ENCODE measurements at regions not wholly inside any gene's neighbourhood (a gene's known extent, or its start where the extent isn't known, plus 50 kb on each side); places are given as distances from the start of the nearest gene placed in this dataset.

DNA sequence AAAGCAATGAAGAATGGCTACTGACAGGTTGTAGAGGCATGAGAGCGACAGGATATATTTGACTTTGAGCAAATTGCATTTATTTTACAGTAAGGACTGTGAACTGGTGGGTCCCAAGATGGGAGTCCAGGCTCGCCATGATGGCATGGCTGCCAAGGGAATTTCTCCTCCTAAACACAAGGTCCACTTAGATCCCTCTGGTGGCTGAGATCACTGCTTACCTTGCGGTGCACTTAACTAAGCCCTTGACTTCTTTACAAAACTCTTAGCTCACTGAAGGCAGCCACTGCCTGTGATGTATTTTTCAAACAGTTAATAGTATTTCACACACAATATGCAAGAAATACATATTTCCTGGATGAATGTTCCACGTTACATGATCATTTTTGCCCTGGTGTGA is 50.3 kb upstream of the SORBS2 start:
- DNase-seq = no peak
- no peak for ATAC-seq
- intact Hi-C loops (cut with DNase I) = no loop called here

DNA sequence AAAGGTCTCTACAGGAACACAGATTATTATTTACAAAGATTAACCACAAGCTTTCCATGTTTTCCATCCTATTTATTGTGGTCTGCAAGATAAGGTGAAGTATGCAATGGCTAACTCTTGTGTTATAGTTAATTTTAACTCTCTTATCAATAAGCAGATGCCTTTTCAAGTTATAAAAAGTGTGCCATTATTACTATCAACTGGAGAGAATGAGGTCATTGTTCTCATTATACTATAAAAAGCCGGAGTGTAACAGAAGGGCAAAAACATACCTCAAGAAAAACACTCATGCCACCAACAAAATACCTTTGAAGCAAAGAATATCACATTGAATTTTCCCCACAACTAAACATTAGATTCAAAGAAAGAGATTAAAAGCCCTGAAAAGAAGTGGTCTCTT is 52.0 kb upstream of the SORBS2 start:
- intact Hi-C loops (cut with DNase I) = no loop called here
- DNase-seq (no peak), ATAC-seq (no peak)

DNA sequence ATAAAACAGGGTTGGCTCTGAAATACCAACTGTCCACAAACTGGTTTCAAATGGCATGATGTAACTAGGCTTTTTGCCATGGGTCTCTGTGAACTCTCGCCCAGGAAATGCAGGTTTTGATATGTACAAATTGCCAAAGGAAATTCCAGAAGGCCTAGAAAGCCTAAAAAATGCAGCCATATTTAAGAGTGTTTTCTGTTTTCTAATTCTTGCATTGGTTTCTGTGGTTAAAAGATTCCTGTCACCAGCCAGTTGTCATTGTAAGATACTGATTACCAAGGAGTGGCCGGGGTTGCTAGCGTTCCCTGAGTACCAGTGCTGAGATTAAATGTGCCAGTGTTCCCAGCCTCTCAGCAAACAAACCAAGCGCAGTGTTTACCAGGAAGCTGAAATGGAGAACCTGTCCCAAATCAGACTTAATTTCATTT is 53.9 kb upstream of the SORBS2 start:
- ATAC-seq (peak; percentile 44 to 51), DNase-seq (no peak)
- intact Hi-C loops (cut with DNase I) = loop anchor here in 1 of 2 donors (5.0 kb wide), 1 partner anchor 146 kb away; no protein-coding TSS in a partner anchor

DNA sequence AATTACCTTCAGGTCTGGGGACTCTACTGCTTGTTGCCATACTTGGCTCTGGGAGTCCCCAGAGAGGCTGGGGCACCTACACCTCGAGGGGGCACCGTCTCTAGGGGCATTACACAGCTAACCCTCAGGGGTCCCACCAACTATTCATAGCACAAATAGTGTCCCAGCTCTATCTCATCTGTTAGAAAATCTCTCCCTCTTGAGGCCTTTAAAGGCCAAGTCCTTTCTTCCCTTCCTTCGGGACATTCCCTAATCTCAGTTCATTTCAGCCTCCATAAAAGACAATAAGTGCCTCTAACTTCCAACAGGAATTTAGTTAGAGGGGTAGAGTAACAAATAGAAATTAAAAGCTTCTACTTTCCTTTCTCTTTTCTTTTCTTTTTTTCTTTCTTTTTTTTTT is 55.8 kb upstream of the SORBS2 start:
- ATAC-seq = no peak
- intact Hi-C loops (cut with DNase I) = loop anchor here in 1 of 2 donors (5.0 kb wide), 1 partner anchor 145 kb away; no protein-coding TSS in a partner anchor

DNA sequence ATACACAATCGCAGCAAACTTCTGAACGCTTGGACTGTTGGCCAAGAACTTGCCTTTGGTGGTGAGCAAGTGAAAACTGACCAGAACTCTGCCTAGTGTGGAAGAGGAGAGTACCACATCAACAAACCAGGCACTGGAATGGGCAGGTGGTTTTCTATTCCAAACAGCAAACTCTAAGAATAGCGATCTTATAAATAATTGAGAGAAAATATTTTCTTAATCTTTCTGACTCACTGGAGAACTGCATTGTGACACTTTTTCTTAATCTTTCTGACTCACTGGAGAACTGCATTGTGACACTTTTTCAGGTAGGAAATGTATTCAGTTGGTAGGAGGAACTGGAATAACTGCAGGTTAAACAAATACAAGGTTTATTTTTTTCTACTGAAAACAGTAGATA is 57.0 kb upstream of the SORBS2 start:
- intact Hi-C loops (cut with DNase I) = loop anchor here in 1 of 2 donors (5.0 kb wide), 1 partner anchor 143 kb away; no protein-coding TSS in a partner anchor
- DNase-seq (no peak), ATAC-seq (no peak)

More for the DNA sequence above, 55.8 kb upstream of the SORBS2 start:
- no peak for DNase-seq

DNA sequence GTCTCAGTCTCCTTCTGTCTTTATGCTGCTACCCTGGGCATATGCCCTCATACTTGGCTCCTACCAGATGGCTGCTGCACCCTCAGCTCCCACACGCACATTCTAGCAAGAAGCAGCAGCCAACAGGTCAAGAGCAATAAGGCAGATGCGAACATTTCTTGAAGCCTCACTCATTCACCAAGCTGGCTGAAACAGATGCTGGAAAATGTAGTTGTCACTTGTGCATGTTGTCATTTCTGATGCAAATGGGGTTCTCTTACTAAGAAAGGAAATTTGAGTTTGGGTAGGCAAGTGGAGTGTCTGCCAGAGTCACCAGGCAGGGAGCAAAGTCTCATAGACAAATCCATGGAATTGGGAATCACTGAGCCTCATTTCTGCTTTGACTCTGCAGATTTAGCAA is 57.4 kb upstream of the SORBS2 start:
- intact Hi-C loops (cut with DNase I) = loop anchor here in 1 of 2 donors (5.0 kb wide), 1 partner anchor 143 kb away; no protein-coding TSS in a partner anchor
- ATAC-seq (peak; percentile 76 to 78), DNase-seq (no peak)

DNA sequence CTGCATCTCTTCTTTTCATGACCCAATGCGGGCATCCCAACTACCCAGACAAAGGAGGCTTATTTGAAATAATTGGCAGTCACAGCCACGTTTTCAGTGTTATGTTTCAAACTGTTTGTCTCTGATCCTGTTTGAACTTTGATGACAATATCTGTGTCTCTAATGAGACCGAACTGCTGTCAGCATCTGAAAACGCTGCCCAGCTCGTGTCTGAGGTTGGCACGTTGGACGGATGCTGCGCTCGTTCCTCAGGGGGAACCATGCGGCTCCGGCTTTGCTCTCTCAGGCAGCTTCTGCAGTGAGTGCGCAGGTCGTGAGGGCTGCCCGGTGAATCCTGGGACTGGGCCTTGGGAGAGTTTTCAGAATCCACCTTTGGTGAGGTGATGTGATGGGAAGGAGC is 58.4 kb upstream of the SORBS2 start:
- intact Hi-C loops (cut with DNase I) = no loop called here
- peak in 1 of 2 donors; percentile 58 for ATAC-seq
- no peak for DNase-seq

DNA sequence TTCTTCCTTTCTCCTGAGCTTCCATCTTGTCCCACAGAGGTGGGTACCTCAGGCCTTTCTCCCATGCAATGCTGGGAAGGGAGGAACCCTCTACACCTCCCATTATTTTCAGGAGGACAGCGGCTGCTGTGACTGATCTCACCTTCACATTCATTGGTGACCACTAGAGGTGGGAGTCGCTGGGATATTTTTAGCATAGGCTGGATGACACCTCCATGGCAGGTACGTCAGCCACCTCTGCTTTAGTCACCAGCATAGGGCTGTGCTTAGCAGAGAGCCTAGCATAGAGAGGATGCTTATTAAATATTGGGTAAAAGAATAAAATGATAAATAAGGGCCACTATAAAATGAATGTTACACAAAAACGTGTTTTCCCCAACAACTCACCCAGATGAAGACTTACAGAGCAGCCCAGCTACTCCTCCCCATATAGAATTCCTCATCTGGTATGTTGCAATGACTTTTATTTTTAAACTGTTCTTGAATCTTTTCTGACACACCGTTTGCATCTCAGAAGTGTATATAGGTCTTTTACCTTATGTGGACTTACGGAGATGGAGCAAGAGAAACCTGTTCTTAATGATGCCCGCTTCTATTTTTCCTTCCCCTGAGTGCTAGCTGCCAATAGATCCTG is 60.9 kb upstream of the SORBS2 start:
- no peak for DNase-seq
- no peak for ATAC-seq
- intact Hi-C loops (cut with DNase I) = no loop called here

DNA sequence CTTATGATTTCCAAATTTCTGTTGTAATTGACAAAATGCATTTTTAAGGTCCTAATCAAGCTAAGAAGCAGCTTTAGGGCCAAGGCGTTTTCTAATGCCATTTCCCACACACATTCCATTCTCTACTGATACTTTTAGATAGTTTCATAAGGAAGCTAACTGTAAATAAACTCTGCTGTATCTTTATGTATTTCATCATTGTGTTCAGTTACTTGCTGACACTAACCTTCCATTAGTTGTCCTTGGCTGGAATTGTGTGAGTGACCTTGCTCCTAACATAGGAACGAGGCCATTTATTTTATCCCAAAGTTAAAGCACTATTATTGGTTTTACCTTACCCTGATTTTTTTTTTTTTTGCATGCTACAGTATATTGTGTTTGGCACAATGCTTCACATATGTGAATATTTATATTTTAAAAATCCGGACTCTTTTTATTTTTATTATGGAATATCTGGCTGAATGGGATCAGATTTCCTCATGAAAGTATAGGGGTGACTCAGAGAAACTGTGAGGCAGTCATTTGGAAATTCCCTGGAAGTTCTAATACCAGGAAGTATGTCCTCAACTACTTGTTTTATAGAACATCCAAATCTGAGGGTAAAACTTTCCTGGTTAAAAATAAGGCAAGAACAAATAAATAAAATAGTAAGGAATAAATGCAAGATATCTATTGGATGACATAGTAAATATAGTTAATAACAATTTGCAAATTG is 62.7 kb upstream of the SORBS2 start:
- no peak for DNase-seq
- intact Hi-C loops (cut with DNase I) = no loop called here
- no peak for ATAC-seq

DNA sequence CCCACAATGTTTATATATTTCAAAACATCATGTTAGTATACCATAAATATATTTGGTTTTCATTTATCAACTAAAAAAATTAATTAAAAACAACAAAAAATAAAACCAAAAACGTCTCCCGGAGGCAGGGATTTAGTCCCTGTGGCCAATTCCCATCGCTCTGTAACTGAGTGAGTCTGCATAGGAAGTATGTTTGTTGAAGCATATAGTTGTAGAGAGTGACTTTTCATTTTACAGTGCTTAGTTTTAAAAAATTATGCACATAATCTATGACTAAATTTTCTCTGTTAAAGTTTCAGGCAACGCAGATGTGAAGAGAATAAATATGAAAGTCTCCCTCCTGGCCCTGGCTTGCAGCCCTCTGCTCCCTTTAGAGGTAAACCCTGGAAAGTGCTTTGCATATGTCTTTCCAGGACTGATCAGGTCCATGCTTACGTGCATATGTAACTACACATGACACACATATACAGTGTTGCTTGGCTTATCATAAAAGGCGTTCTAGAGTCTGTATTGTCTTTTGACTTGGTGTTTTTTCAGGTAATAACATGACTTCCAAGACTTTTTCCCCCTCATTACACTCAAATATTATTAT is 63.4 kb upstream of the SORBS2 start:
- ATAC-seq (no peak), DNase-seq (no peak)
- intact Hi-C loops (cut with DNase I) = no loop called here

DNA sequence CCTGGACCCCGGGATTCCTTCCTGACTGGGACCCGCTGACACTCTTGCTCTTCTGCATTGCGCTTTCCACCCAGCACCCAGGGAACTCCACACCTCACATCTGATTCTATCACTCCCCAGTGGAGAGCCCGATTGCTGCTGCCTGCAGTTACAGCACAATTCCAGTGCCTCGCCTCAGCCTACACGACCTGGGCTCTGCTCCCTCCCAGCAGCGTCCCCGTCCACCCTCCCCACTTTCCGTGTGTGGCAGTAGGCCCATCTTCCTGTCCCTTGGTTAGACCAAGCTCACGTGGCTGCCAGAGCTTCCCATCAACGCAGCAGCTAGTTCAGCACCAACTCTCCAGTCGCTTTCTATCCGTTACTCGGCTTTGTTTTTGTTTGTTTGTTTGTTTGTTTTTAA is 66.6 kb upstream of the SORBS2 start:
- intact Hi-C loops (cut with DNase I) = no loop called here
- ATAC-seq (peak in 1 of 2 donors; percentile 49), DNase-seq (no peak)

DNA sequence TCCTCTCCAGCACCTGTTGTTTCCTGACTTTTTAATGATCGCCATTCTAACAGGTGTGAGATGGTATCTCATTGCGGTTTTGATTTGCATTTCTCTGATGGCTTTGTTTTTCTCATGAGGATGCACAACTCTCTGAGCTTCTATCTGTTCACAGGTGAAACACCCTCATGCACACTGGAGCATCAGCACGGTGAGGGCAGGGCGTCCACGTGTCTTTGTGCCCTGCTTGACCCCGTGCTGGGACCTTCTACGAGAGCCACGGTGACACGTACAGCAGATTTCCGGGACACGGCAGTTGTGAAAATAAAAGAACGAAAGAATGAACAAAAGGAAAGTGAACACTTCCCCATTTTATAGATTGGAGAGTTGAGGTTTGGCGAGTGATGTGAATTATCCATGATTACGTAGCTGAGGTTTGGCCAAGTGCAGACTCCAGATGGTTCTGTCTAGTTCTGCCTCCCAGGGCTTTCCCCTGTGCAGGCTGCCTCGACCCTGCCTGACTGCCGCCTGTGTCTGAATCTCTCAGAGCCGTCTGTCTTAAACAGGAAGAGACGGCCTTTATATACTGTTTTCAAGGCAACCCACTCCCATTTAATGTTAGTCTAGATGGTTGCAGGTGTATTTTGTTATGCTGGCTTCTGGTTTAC is 67.8 kb upstream of the SORBS2 start:
- intact Hi-C loops (cut with DNase I) = no loop called here
- DNase-seq (no peak), ATAC-seq (no peak)

DNA sequence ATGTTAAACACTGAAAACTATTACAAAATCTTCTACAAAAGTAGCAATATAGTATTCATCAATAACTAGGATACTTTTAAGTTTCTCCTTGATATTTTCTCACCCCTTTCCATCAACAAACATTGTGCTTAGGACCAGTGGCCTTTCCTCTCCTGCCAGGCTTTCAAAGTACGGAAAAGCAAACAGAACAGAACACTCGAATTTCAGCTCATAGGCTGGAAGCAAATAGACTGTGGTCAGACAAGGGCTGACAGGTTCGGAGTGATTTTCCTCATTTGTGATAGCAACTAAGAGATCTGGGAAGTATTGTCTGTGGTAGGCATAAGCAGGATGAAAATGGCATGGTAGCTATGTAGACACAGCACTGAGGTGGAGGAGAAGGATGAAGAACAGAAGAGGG is 68.6 kb upstream of the SORBS2 start:
- no peak for DNase-seq
- intact Hi-C loops (cut with DNase I) = no loop called here
- no peak for ATAC-seq

DNA sequence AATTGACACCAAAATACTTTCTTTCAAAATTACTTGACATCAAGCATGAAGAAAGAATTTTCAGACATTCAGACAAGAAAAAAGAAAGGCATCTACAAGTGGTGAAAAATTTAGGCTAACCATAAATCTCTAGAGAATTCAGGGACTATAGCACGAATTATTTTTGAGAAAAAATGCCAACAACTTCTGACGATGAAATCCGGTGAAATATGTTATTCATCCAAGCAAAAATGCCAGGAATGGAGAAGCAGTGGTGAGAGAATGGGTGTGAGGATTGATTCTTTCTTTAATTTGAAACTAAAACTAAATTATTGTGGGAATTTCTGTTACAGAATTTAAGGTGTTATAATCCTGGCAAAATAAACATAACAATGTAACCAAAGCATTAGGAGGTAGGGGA is 69.4 kb upstream of the SORBS2 start:
- DNase-seq (no peak), ATAC-seq (no peak)
- intact Hi-C loops (cut with DNase I) = no loop called here

DNA sequence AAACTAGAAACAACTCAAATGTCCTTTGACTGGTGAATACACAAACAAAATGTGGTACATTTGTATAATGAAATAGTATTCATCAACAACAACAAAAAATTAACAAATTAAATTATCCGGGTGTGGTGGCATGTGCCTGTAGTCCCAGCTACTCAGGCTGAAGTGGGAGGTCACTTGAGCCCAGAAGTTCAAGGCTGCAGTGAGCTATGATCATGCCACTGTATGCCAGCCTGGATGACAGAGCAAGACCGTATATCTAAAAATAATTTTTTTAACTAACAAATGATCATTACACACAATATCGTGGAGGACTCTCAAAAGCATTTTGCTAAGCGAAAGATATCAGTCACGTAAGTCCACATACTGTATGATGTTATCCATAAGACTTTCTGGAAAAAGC is 71.6 kb upstream of the SORBS2 start:
- intact Hi-C loops (cut with DNase I) = no loop called here

DNA sequence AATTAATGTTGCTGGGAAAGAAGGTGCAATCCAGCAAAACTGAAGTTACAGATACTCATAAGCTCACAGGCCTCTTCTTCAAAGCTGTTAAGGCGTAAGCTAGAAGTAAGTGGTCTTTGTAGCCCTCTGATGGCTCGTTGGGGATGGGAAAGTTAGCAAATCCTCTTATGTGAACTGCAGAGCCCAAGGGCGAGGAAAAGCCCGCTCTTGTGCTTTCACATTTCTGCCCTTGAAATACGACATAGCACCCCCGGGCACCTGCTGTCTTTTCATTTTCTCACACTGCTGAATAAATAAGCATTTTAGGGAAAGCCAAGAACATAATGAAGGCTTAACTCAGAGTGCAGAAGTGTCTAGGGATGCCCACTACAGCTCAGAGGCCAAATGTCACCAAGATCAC is 73.1 kb upstream of the SORBS2 start:
- intact Hi-C loops (cut with DNase I) = no loop called here
- ATAC-seq = no peak
- no peak for DNase-seq

More for the DNA sequence above, 71.6 kb upstream of the SORBS2 start:
- DNase-seq (no peak), ATAC-seq (no peak)

DNA sequence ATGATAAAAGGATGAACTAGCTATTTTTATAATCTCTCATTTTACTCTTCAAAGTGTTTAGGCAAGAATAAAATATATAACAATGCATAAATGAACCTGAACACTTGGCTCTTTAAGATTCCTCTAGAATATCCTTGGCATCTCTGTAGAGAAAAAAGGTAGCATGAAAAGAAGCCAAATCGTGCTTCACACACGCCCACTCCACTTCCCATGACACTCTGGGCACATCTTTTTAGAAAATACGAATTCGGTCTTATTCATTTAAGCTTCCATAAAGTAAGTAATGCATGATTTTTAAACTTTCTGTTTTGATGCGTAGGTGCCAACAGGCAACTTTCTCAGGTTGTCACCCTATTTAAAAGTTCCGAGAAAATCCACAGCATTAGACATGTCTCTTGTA is 73.6 kb upstream of the SORBS2 start:
- ATAC-seq = no peak
- intact Hi-C loops (cut with DNase I) = no loop called here
- DNase-seq = no peak

DNA sequence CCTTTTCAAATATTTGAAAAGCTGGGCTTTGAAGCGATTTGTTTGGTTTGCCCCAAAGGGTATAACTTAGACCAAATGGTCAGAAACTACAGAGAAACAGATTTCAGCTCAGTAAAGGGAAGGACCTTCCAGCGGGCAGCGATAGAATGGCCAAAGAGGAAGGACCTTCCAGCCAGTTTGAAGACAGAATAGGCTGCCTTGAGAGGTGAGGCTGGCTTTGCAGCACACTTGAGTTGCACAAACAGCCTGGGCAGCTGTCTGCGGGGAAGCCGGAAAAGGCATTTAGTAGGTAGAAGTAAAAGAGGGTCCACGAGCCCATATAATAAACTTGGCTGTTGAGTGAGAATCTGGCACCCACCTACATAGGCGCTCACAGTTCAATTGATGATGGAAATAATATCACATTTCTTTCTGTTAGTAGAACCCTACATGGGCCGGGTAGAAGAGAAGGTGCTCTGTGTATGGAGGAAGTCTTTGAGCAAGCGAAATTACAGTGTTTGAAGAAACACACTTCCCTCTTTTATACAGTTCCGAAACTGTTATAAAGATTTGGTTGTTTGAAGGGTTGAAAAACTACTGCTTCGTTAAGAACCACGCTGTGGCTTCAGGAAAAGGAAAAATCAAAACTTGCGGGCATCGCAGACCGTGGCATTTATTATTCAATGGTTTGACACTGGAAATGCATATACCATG is 75.0 kb upstream of the SORBS2 start:
- ATAC-seq (no peak), DNase-seq (no peak)
- intact Hi-C loops (cut with DNase I) = no loop called here

DNA sequence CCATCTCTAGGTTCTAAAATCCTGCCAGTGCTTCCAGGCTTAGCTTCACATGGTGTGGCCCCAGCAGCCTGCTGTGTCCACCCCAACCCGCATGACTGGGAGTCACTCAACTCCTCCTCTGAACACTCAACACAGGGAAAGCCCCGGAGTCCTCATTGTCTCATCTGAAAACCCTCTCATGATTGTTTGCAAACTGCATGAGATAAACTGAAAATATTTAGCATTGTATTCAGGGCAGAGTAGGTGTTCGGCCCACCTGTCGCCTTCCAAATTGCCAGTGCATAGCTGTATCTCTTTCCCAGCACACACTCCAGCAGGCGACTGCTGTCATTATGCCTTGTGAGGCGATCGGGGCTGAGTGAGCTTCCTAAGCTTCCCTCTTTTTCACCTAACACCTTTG is 76.7 kb upstream of the SORBS2 start:
- ATAC-seq (no peak), DNase-seq (no peak)
- intact Hi-C loops (cut with DNase I) = no loop called here
